Liver (tissue), 8 donors: ENCODE measurements at regions not wholly inside any gene's neighbourhood (a gene's known extent, or its start where the extent isn't known, plus 50 kb on each side); places are given as distances from the start of the nearest gene placed in this dataset.
A peak's percentile ranks its signal among the peaks of the same experiment; 100 is the strongest.

Experiments
- DNase-seq: peaks from one replicate; pipeline ENCODE4 v3.0.0-alpha.2; 2017; ENCODE audit warnings: low spot score
- H3K27ac ChIP-seq, 2 donors: one replicate each; pipeline ENCODE4 v1.7.0; 2013; ENCODE audit warnings: inconsistent platforms in 2 of 2, low read length in 2 of 2, control low read depth in 1 of 2, low read depth in 1 of 2, mild to moderate bottlenecking in 1 of 2
- H3K27me3 ChIP-seq, 4 donors: one replicate each; pipeline versions ENCODE4 v1.6.1 to v1.7.0; 2013; ENCODE audit warnings: low read length in 3 of 4, inconsistent platforms in 1 of 4, mild to moderate bottlenecking in 1 of 4, moderate library complexity in 1 of 4; ENCODE audit not compliant: control insufficient read depth in 4 of 4, insufficient read depth in 4 of 4
- H3K36me3 ChIP-seq, 4 donors: one replicate each; pipeline versions ENCODE4 v1.6.1 to v1.7.0; 2013; ENCODE audit warnings: low read length in 3 of 4, mild to moderate bottlenecking in 3 of 4, low read depth in 1 of 4, moderate library complexity in 1 of 4; ENCODE audit not compliant: control insufficient read depth in 4 of 4, insufficient read depth in 3 of 4
- H3K4me1 ChIP-seq, 4 donors: one replicate each; pipeline versions ENCODE4 v1.6.1 to v1.7.0; 2013; ENCODE audit warnings: low read length in 3 of 4, mild to moderate bottlenecking in 3 of 4, moderate library complexity in 1 of 4; ENCODE audit not compliant: control insufficient read depth in 4 of 4, insufficient read depth in 4 of 4
- H3K4me3 ChIP-seq, 3 donors: one replicate each; pipeline versions ENCODE4 v1.6.1 to v1.7.0; 2013; ENCODE audit warnings: low read length in 3 of 3, control low read depth in 1 of 3, low read depth in 1 of 3, mild to moderate bottlenecking in 1 of 3
- H3K9ac ChIP-seq, 2 donors: one replicate each; pipeline ENCODE4 v1.7.0; 2013; ENCODE audit warnings: low read length in 2 of 2, mild to moderate bottlenecking in 2 of 2, moderate library complexity in 2 of 2, control low read depth in 1 of 2, low read depth in 1 of 2
- H3K9me3 ChIP-seq, 4 donors: one replicate each; pipeline versions ENCODE4 v1.6.1 to v1.7.0; 2013; ENCODE audit warnings: low read length in 3 of 4; ENCODE audit not compliant: control insufficient read depth in 4 of 4
- ATF3 ChIP-seq: IDR thresholded peaks from 2 replicates; pipeline ENCODE4 v1.6.1; 2016; ENCODE audit warnings: antibody characterized with exemption
- CTCF ChIP-seq: fragments of 150-350 bp; IDR thresholded peaks from 2 replicates; pipeline ENCODE4 v1.5.1; 2017; ENCODE audit warnings: improper control_type of control experiment, low read depth, low read length; ENCODE audit not compliant: missing input control
- EGR1 ChIP-seq, 2 donors: IDR thresholded peaks; 2 replicates each; pipeline ENCODE4 v1.6.1; 2016 to 2018; ENCODE audit warnings: antibody characterized with exemption in 2 of 2, low read depth in 2 of 2
- FOXA1 ChIP-seq: IDR thresholded peaks from 2 replicates; pipeline ENCODE4 v1.6.1; 2016; ENCODE audit warnings: antibody characterized with exemption
- FOXA2 ChIP-seq: IDR thresholded peaks from 2 replicates; pipeline ENCODE4 v1.6.1; 2016; ENCODE audit warnings: antibody characterized with exemption
- GABPA ChIP-seq, 2 donors: IDR thresholded peaks in 1 of 2; conservative IDR thresholded peaks in 1 of 2; 2 replicates each; pipeline ENCODE4 v1.6.1; 2016; ENCODE audit warnings: antibody characterized with exemption in 2 of 2, mild to moderate bottlenecking in 1 of 2, moderate library complexity in 1 of 2
- HNF4A ChIP-seq, 2 donors: conservative IDR thresholded peaks; 2 replicates each; pipeline ENCODE4 v1.6.1; 2016; ENCODE audit warnings: antibody characterized with exemption in 2 of 2, mild to moderate bottlenecking in 2 of 2
- HNF4G ChIP-seq: IDR thresholded peaks from 2 replicates; pipeline ENCODE4 v1.6.1; 2016; ENCODE audit warnings: antibody characterized with exemption
- JUND ChIP-seq, 2 donors: IDR thresholded peaks; 2 replicates each; pipeline ENCODE4 v1.6.1; 2016; ENCODE audit warnings: antibody characterized with exemption in 2 of 2
- MAX ChIP-seq: IDR thresholded peaks from 2 replicates; pipeline ENCODE4 v1.6.1; 2016; ENCODE audit warnings: antibody characterized with exemption
- NR2F2 ChIP-seq: IDR thresholded peaks from 2 replicates; pipeline ENCODE4 v1.6.1; 2016; ENCODE audit warnings: antibody characterized with exemption
- RAD21 ChIP-seq, 2 donors: IDR thresholded peaks; 2 replicates each; pipeline ENCODE4 v1.6.1; 2016; ENCODE audit warnings: antibody characterized with exemption in 2 of 2, mild to moderate bottlenecking in 2 of 2
- REST ChIP-seq: IDR thresholded peaks from 2 replicates; pipeline ENCODE4 v1.6.1; 2016; ENCODE audit warnings: antibody characterized with exemption, mild to moderate bottlenecking
- RXRA ChIP-seq, 2 donors: IDR thresholded peaks; 2 replicates each; pipeline ENCODE4 v1.6.1; 2017 to 2018; ENCODE audit warnings: antibody characterized with exemption in 2 of 2, mild to moderate bottlenecking in 1 of 2
- SP1 ChIP-seq: IDR thresholded peaks from 2 replicates; pipeline ENCODE4 v1.6.1; 2018; ENCODE audit warnings: antibody characterized with exemption, mild to moderate bottlenecking
- TAF1 ChIP-seq: conservative IDR thresholded peaks from 2 replicates; pipeline ENCODE4 v1.6.1; 2016; ENCODE audit warnings: antibody characterized with exemption, mild to moderate bottlenecking
- YY1 ChIP-seq: IDR thresholded peaks from 2 replicates; pipeline ENCODE4 v1.6.1; 2016; ENCODE audit warnings: antibody characterized with exemption, mild to moderate bottlenecking
- ZBTB33 ChIP-seq: IDR thresholded peaks from 2 replicates; pipeline ENCODE4 v1.6.1; 2016; ENCODE audit warnings: antibody characterized with exemption
- WGBS: extraction: QIAGEN DNeasy Blood & Tissue Kit; methylation state at CpG from one replicate; pipeline ENCODE4 v1.1.7; 2013; 5-methylcytosine and 5-hydroxymethylcytosine counted together
- donor health status: healthy.
- donor health status: healthy.
- donor health status: healthy.
- donor health status: healthy.
- donor health status: healthy.

GRCh38 chr4:159859656-159860148 lies 756.8 kb downstream of the RAPGEF2 start:
- H3K4me1 ChIP-seq, result peaks cover 0 to 3% (median 0%) of the 10 kb centered on the region in 4 donors
- TF ChIP-seq EGR1 (IDR thresholded peaks at IDR 0.05; ENCODE audit: low read depth in 2 of 2) (no peak), FOXA1 (no peak), HNF4G (no peak), MAX (no peak), REST (no peak), JUND (IDR thresholded peaks at IDR 0.05) (no peak), TAF1 (no peak), ATF3 (no peak), ZBTB33 (no peak), FOXA2 (no peak), CTCF (no peak), GABPA (IDR thresholded peaks at IDR 0.05 in 1 of 2, conservative IDR thresholded peaks at IDR 0.05 in 1 of 2) (no peak), RAD21 (IDR thresholded peaks at IDR 0.05) (no peak), SP1 (no peak)
- H3K36me3 ChIP-seq, result no peaks in the 10 kb centered on the region
- peaks cover 0 to 1% (median 0%) of the 10 kb centered on the region in 4 donors for H3K27me3 ChIP-seq
- H3K9me3 ChIP-seq, result no peaks in the 10 kb centered on the region
- H3K27ac ChIP-seq, result no peak overlapping the region
- 86% methylated on average over 4 of the region's 4 CpGs for WGBS
- H3K9ac ChIP-seq, result no peak overlapping the region
- H3K4me3 ChIP-seq, result no peak overlapping the region
- no peak for DNase-seq

- Histone ChIP-seq H3K4me3 (no peak overlapping the region), H3K9me3 (no peaks in the 10 kb centered on the region), H3K9ac (no peak overlapping the region), H3K27me3 (no peaks in the 10 kb centered on the region), H3K4me1 (peaks cover 0 to 3% (median 0%) of the 10 kb centered on the region in 4 donors), H3K27ac (no peak overlapping the region), H3K36me3 (no peaks in the 10 kb centered on the region)
- 31% methylated on average over 3 of the region's 3 CpGs for WGBS
- no peak for DNase-seq
- TF ChIP-seq RXRA (IDR thresholded peaks at IDR 0.05), result peak; percentile 83 to 84
- peak; percentile 13 for TF ChIP-seq YY1
- TF ChIP-seq HNF4G, result no peak
- no peak for TF ChIP-seq MAX
- no peak for TF ChIP-seq FOXA2
- no peak for TF ChIP-seq ZBTB33
- TF ChIP-seq HNF4A (conservative IDR thresholded peaks at IDR 0.05), result peak in 1 of 2 donors; percentile 34
- TF ChIP-seq NR2F2, result peak; percentile 33
These were observed 758.1 kb downstream of the RAPGEF2 start for GRCh38 chr4:159860945-159861344.
